NB4 (cell line): ENCODE measurements at regions not wholly inside any gene's neighbourhood (a gene's known extent, or its start where the extent isn't known, plus 50 kb on each side); places are given as distances from the start of the nearest gene placed in this dataset.

Experiments
- DNase-seq: peaks from one replicate; pipeline ENCODE4 v3.0.0; 2010; ENCODE audit warnings: low read depth
- H3K4me3 ChIP-seq: one replicate; pipeline ENCODE4 v1.5.1; 2011; ENCODE audit warnings: mild to moderate bottlenecking, low read depth, low read length, moderate library complexity
- MAX ChIP-seq: IDR thresholded peaks from 2 replicates; pipeline ENCODE4 v1.6.1; 2011; ENCODE audit warnings: low read depth, low read length
- MYC ChIP-seq: IDR thresholded peaks from 2 replicates; pipeline ENCODE4 v1.6.1; 2011; ENCODE audit warnings: low read depth, low read length
- POLR2A ChIP-seq: IDR thresholded peaks from 2 replicates; pipeline ENCODE4 v1.6.1; 2011; ENCODE audit warnings: mild to moderate bottlenecking; ENCODE audit not compliant: insufficient read length; ENCODE audit errors: extremely low read depth
- TF ChIP-seq, protein P1 (sequence below): IDR thresholded peaks from one replicate; pipeline ENCODE4 v1.5.1; 2012; ENCODE audit warnings: low read depth, low read length

- no peak for DNase-seq
These were observed 149.4 kb upstream of the NCAM1 start for GRCh38 chr11:112811783-112812182.

GRCh38 chr11:112812729-112813128, 148.5 kb upstream of the NCAM1 start:
- DNase-seq, result no peak
- H3K4me3 ChIP-seq, result no peak overlapping the region
- TF ChIP-seq MAX (no peak), POLR2A (no peak), MYC (no peak)
- TF ChIP-seq, protein P1, sequence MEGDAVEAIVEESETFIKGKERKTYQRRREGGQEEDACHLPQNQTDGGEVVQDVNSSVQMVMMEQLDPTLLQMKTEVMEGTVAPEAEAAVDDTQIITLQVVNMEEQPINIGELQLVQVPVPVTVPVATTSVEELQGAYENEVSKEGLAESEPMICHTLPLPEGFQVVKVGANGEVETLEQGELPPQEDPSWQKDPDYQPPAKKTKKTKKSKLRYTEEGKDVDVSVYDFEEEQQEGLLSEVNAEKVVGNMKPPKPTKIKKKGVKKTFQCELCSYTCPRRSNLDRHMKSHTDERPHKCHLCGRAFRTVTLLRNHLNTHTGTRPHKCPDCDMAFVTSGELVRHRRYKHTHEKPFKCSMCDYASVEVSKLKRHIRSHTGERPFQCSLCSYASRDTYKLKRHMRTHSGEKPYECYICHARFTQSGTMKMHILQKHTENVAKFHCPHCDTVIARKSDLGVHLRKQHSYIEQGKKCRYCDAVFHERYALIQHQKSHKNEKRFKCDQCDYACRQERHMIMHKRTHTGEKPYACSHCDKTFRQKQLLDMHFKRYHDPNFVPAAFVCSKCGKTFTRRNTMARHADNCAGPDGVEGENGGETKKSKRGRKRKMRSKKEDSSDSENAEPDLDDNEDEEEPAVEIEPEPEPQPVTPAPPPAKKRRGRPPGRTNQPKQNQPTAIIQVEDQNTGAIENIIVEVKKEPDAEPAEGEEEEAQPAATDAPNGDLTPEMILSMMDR, result no peak

More at GRCh38 chr11:112811783-112812182, 149.4 kb upstream of the NCAM1 start:
- TF ChIP-seq MYC (no peak), POLR2A (no peak), MAX (no peak)
- TF ChIP-seq, protein P1, result no peak
- H3K4me3 ChIP-seq, result no peak overlapping the region

DNA sequence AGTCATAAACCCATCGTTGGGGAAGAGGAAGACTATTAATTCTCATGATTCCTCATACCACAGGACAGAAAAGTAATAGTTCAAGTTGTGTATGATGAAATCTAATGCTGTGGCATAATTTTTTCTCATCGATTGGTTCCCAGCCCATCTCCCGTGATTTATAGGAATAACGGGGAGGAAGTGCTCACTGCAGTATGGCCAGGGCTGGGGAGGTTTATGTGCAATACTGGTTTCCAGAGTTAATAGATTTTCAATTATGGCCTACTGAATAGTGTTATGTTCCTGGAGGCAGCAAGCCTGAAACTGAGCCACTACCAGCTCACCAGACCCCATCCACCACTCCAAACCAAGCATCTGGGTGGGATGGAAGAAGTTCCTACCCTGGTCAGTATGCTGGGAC, 147.1 kb upstream of the NCAM1 start:
- H3K4me3 ChIP-seq, result no peak overlapping the region
- DNase-seq, result no peak
- no peak for TF ChIP-seq POLR2A
- TF ChIP-seq MYC, result no peak
- TF ChIP-seq, protein P1, result no peak
- TF ChIP-seq MAX, result no peak

GRCh38 chr11:112817376-112817775, 143.8 kb upstream of the NCAM1 start:
- no peak for DNase-seq
- TF ChIP-seq MAX (no peak), MYC (no peak), POLR2A (no peak)
- TF ChIP-seq, protein P1, result no peak
- no peak overlapping the region for H3K4me3 ChIP-seq

DNA sequence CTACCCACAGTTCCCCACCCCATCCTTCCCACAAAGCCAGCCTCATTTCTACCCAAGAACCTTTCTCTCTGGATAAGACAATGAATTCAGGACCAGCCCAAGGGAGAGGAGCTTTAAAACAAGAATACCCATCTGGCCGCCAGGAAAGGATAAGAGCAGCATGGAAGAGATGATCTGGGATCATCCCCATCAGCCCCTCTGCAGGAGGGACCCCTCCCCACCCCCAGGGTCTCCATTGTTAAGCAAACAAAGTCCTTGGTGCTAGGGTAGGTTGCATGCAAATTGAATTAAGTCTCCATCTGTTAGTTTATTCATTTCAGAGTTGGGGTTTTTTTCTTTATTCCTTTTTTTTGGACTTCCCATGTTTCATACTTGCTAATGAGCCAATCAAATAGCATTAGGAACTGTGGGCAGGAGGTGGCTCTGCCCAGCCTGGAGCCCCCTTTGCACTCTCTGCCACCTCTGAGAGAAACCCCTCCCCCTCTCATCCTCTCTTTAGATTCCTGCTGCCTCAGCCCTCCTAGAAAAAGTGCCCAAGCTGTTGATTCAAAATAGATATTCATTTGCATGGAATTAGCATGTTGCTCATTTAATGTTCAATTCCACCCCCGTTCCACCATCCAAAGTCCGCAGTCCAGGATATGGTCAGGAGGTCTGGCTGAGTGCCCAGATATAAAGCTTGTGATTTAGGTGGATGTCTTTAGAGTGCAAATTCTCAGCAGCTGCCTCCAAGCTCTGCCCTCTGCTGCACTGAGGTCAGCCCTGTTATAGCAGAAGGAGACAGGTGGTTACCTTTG, 138.5 kb upstream of the NCAM1 start:
- no peak overlapping the region for H3K4me3 ChIP-seq
- TF ChIP-seq, protein P1, result no peak
- TF ChIP-seq MYC, result no peak
- DNase-seq, result no peak

DNA sequence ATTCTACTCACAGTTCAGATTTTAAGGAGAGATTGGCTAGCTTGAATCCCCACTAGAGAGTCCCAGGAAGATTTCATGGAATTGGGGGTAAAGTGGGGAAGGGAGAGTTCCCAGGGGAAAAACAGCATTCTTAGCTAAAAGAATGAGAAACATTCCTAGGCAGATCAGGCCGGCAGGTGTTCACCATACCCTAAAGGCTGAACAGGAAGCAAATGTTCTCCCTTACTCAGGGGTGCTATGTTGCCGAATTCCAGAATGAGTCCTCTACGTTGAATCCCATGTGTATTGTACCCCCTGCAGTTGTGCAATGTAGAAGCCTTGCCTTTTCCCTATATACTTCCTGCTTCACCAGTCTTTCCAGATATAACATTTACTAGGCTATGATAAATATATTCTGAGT, 135.2 kb upstream of the NCAM1 start:
- TF ChIP-seq MYC (no peak), POLR2A (no peak), MAX (no peak)
- TF ChIP-seq, protein P1, result no peak
- H3K4me3 ChIP-seq, result no peak overlapping the region
- no peak for DNase-seq
